SJCRH30 (cell line): ENCODE measurements at regions not wholly inside any gene's neighbourhood (a gene's known extent, or its start where the extent isn't known, plus 50 kb on each side); places are given as distances from the start of the nearest gene placed in this dataset.

Experiments used
- DNase-seq, 2 experiments: peaks; one replicate each; pipeline ENCODE4 v3.0.0-alpha.2; 2015 to 2020
- H3K27ac ChIP-seq: fragments of 250-450 bp; sonication (Bioruptor Pico); 2 replicates; pipeline ENCODE4 v1.5.1; 2020; ENCODE audit warnings: mild to moderate bottlenecking, moderate library complexity
- H3K27me3 ChIP-seq: fragments of 250-450 bp; sonication (Bioruptor Pico); 2 replicates; pipeline ENCODE4 v1.5.1; 2020; ENCODE audit warnings: mild to moderate bottlenecking, moderate library complexity
- H3K36me3 ChIP-seq: fragments of 250-450 bp; sonication (Bioruptor Pico); 2 replicates; pipeline ENCODE4 v1.5.1; 2020; ENCODE audit warnings: mild to moderate bottlenecking, moderate library complexity
- H3K4me1 ChIP-seq: fragments of 250-450 bp; sonication (Bioruptor Pico); 2 replicates; pipeline ENCODE4 v1.5.1; 2020; ENCODE audit warnings: mild to moderate bottlenecking, moderate library complexity
- H3K4me3 ChIP-seq: fragments of 250-450 bp; sonication (Bioruptor Pico); 2 replicates; pipeline ENCODE4 v1.5.1; 2020; ENCODE audit warnings: mild to moderate bottlenecking, moderate library complexity
- H3K9me3 ChIP-seq: fragments of 250-450 bp; sonication (Bioruptor Pico); replicated peaks from 2 replicates; pipeline ENCODE4 v1.5.1; 2020; ENCODE audit warnings: mild to moderate bottlenecking, moderate library complexity

DNA sequence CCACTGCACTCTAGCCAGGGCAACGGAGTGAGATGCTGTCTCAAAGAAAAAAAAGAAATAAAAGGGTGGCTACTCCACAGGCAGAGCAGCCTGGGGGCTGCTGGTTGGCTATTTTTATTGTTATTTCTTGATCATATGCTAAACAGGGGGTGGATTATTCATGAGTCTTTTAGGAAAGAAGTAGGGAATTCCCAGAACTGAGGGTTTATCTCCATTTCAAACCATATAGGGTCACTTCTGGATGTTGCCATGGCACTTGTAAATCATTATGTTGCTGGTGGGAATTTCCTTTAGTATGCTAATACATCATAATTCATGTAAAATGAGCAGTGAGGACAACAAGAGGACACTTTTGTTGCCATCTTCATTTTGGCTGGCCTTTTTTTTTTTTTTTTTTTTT, 52.1 kb upstream of the GHITM start:
- no peak for DNase-seq
- no peak overlapping the region for H3K4me3 ChIP-seq
- no peak overlapping the region for H3K27ac ChIP-seq
- H3K9me3 ChIP-seq, result no peaks in the 10 kb centered on the region
- no peaks in the 10 kb centered on the region for H3K36me3 ChIP-seq
- no peaks in the 10 kb centered on the region for H3K27me3 ChIP-seq
- no peaks in the 10 kb centered on the region for H3K4me1 ChIP-seq

DNA sequence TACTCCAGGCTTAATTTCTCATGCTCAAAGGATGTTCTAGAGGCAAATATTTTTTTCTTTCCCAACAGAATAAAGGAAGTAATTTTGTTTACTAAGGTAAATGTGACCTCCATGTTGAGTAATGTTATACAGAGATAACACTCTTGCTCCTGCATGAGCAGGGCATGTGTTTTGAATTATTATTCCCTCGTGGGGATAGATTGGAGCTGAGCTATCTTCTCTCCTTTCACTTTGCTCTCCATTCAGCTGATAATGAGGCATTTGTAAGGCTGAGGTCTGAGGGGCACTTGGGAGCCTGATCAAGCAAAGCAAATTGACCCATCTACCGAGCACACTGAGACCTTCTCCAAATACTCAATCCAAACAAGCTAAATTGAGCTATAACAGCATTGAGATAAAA, 50.7 kb upstream of the GHITM start:
- H3K4me1 ChIP-seq, result no peaks in the 10 kb centered on the region
- no peak overlapping the region for H3K27ac ChIP-seq
- H3K27me3 ChIP-seq, result no peaks in the 10 kb centered on the region
- H3K9me3 ChIP-seq, result no peaks in the 10 kb centered on the region
- H3K36me3 ChIP-seq, result no peaks in the 10 kb centered on the region
- H3K4me3 ChIP-seq, result no peak overlapping the region
- DNase-seq, result no peak

DNA sequence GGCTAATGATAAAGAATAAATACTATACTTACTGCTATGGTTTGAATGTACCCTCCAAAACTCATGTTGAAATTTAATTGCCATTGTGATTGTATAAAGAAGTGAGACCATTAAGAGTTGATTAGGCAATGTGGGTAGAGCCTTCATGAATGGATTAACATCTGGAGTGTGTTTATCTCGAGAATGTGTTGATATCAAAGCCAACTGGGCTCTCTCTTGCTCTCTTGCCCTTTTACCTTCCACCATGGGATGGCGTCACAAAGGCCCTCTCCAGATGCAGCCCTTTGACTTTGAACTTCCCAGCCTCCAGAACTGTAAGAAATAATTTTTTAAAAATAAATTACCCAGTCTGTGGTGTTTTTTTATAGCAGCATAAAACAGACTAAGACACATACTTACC, 50.1 kb upstream of the GHITM start:
- no peak for DNase-seq
- Histone ChIP-seq H3K27ac (no peak overlapping the region), H3K27me3 (no peaks in the 10 kb centered on the region), H3K36me3 (no peaks in the 10 kb centered on the region), H3K4me3 (no peak overlapping the region), H3K4me1 (no peaks in the 10 kb centered on the region), H3K9me3 (no peaks in the 10 kb centered on the region)
